Right hindlimb (tissue), 1 donor: ENCODE measurements at regions not wholly inside any gene's neighbourhood (a gene's known extent, or its start where the extent isn't known, plus 50 kb on each side); places are given as distances from the start of the nearest gene placed in this dataset.

Experiments used
- DNase-seq: peaks from one replicate; pipeline ENCODE4 v3.0.0-alpha.2; 2018

GRCh38 chr22:18731075-18731666 is 119.5 kb upstream of the RIMBP3 start:
- DNase-seq = no peak

- DNase-seq = peak; percentile 84
Measured at GRCh38 chr22:18730410-18730809, 118.7 kb upstream of the RIMBP3 start.
